Fibroblast of pulmonary artery (primary cell): ENCODE measurements at regions not wholly inside any gene's neighbourhood (a gene's known extent, or its start where the extent isn't known, plus 50 kb on each side); places are given as distances from the start of the nearest gene placed in this dataset.

Source experiments
- DNase-seq: peaks from one replicate; pipeline ENCODE4 v3.0.0-alpha.2; 2010; ENCODE audit warnings: low read depth
- H3K4me3 ChIP-seq: replicated peaks from 2 replicates; pipeline ENCODE4 v1.5.1; 2011; ENCODE audit warnings: low read depth, mild to moderate bottlenecking, control low read depth, low read length, moderate library complexity
- TF ChIP-seq, protein P1 (sequence below): IDR thresholded peaks from 2 replicates; pipeline ENCODE4 v1.5.1; 2011; ENCODE audit warnings: mild to moderate bottlenecking, control low read depth, low read length, inconsistent platforms; ENCODE audit errors: missing control alignments

DNA sequence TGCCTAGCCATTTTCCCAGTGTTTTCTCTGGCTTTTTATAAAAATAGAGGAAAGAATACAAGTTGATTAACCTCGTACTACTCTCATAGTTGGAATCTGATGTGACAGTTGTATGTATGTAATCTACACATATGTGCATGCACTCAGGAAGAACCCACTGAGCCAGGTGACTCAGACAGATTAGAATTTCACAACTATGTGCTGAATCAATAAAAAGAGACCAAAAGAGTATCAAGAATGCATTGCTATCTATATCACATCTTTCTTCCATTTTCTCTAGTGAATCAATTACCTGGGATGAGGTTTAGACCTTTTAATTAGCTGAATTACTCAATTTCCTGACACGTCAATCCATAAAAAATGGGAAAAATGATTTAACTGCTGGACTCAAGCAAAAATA, 319.3 kb upstream of the ATP10A start:
- no peak for DNase-seq
- TF ChIP-seq, protein P1, sequence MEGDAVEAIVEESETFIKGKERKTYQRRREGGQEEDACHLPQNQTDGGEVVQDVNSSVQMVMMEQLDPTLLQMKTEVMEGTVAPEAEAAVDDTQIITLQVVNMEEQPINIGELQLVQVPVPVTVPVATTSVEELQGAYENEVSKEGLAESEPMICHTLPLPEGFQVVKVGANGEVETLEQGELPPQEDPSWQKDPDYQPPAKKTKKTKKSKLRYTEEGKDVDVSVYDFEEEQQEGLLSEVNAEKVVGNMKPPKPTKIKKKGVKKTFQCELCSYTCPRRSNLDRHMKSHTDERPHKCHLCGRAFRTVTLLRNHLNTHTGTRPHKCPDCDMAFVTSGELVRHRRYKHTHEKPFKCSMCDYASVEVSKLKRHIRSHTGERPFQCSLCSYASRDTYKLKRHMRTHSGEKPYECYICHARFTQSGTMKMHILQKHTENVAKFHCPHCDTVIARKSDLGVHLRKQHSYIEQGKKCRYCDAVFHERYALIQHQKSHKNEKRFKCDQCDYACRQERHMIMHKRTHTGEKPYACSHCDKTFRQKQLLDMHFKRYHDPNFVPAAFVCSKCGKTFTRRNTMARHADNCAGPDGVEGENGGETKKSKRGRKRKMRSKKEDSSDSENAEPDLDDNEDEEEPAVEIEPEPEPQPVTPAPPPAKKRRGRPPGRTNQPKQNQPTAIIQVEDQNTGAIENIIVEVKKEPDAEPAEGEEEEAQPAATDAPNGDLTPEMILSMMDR, result no peak
- no peak overlapping the region for H3K4me3 ChIP-seq

DNA sequence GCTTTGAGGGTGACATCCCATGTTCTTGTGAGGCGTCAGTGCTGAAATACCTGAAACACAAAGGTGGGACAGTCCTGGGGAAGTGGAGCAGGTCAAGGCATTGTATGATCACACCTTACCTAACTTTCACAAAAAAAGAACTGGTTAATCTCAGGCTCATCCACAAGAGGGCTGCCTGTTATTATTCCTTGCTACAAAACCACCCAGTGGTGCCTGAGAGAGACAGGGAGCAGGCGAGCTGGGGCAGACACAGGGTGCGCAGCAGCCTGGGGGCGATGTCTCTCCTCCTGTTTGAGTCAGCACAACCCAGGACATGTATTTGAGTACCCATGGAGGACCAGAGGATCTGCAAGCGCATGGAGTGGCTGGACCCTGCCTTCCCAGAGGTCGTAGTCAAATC, 316.8 kb upstream of the ATP10A start:
- TF ChIP-seq, protein P1, result no peak
- H3K4me3 ChIP-seq, result no peak overlapping the region
- no peak for DNase-seq

DNA sequence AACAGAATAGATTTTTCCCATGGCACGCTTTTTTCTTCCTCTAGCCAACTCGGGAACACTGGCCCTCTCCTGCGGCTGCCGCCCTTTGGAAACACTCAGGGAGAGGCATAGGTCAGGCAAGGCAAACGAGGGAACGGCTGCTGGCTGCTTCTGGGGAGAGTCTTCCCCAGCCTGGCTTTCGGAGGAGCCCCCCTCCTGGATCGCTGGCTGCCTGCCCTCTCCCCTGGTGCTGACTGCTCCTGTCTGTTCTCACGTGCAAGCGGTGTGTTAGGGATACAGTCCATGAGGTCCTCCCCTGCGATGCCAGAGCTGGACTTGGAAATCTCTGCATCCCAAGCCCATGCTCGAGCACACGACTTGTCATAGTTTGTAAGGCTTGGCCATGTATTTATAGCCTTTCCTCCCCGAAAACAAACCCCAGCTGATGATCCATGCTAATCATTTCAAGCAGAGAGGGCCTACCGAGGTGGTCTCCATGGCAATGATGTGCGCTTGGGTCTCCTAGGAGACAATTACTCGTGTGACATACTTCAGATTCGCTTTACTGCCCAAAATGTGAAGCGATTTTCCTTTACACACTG, 315.6 kb upstream of the ATP10A start:
- no peak for DNase-seq
- TF ChIP-seq, protein P1, result no peak
- no peak overlapping the region for H3K4me3 ChIP-seq

DNA sequence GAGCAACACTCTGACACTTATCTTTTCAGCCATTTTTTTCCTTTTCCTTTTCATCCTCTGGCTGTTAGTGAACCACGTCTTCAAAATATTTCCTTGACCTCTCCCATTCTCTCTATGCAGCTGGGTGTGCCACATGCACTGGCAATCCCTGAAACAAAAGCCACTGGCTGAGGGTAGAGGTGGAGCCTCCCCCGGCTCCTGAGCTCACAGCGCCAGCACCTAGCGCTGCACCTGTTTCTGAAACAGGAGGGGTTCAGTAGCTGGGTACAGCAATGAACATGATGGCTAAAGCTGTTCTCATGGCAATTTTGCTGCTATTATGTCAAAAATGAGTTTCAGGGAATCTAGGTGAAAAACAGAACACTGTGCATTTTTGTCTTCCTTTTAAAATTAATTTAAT, 314.7 kb upstream of the ATP10A start:
- H3K4me3 ChIP-seq, result no peak overlapping the region
- TF ChIP-seq, protein P1, result no peak
- no peak for DNase-seq

DNA sequence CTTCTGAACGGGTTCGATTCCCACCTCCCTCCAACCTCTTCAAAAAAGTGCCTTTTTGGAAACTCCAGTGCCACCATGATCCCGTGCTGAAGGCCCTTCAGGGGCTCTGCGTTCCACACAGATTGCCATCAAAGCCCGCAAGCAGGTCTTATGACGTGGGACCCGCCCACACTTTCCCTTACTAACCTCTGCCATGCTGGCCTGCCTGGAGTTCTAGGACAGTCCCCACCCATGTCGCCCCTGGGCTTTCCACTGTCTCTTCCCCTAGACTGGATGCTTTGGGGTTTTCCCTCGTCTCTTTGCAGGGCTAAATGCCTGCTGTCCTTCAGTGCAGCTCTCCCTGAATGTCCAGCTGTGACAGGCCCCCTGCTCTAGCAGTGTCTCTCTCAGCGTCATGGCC, 313.7 kb upstream of the ATP10A start:
- TF ChIP-seq, protein P1, result no peak
- no peak for DNase-seq

DNA sequence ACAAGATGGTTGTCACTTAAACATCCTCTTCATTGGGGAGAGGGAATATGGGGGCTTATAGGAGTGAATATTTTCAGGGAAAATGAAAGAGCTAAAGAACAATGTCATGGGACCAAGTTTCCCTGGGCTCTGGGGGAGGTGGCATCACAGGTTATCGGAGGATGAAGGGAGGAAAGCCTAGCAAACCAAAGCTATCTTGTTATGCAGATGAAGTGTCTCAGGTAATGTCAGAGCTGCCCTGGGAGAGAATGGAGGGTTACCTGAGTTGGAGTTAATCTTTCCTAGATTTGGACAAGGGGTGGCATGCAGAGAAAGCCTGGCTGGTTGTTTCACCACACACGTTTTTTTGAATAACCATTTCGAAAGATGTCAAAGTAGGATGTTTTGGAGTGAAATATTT, 308.1 kb upstream of the ATP10A start:
- no peak overlapping the region for H3K4me3 ChIP-seq
- TF ChIP-seq, protein P1, result no peak
- no peak for DNase-seq

More for the DNA sequence above, 313.7 kb upstream of the ATP10A start:
- no peak overlapping the region for H3K4me3 ChIP-seq

DNA sequence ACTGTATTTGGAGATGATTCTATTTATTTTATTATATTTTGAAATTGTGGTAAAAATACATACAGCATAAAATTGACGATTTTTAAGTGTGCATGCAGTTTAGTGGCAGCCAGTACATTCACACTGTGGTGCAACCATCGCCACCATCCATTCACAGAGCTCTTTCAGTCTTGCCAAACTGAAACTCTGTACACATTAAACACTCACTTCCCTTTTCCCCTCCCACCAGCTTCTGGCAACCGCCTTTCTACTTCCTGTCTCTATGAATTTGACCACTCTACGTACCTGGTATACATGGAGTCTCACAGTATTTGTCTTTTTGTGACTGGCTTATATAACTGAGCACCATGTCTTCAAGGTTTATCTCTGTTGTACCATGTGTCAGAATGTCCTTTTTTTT, 303.3 kb upstream of the ATP10A start:
- H3K4me3 ChIP-seq, result no peak overlapping the region
- no peak for DNase-seq
- TF ChIP-seq, protein P1, result no peak
